ENCODE measurements at regions not wholly inside any gene's neighbourhood (a gene's known extent, or its start where the extent isn't known, plus 50 kb on each side); places are given as distances from the start of the nearest gene placed in this dataset.

GRCh38 chr5:13218518-13218917, 726.0 kb downstream of the DNAH5 start:
- no peak for TF ChIP-seq CTCF (IDR thresholded peaks at IDR 0.05; ENCODE audit: insufficient read depth, low read length)
- no peak for TF ChIP-seq GABPA (IDR thresholded peaks at IDR 0.05; ENCODE audit: low read depth)
- TF ChIP-seq POLR2AphosphoS5 (IDR thresholded peaks at IDR 0.05; ENCODE audit: low read depth): no peak
- TF ChIP-seq REST (IDR thresholded peaks at IDR 0.05; ENCODE audit: insufficient replicate concordance, low read depth): no peak
- TF ChIP-seq SPI1 (IDR thresholded peaks at IDR 0.05; ENCODE audit: borderline replicate concordance, low read depth): no peak
